MM.1S (cell line): ENCODE measurements at regions not wholly inside any gene's neighbourhood (a gene's known extent, or its start where the extent isn't known, plus 50 kb on each side); places are given as distances from the start of the nearest gene placed in this dataset.

Experiments used
- CTCF ChIP-seq: fragments of 300-600 bp; sonication (generic); IDR thresholded peaks from 2 replicates; pipeline ENCODE4 v1.5.1; 2016; ENCODE audit warnings: antibody characterized with exemption, low read length, mixed read lengths
- EZH2 ChIP-seq: fragments of 300-600 bp; sonication (generic); optimal IDR thresholded peaks from 2 replicates; pipeline ENCODE3; 2017; ENCODE audit warnings: low read depth, mild to moderate bottlenecking, antibody characterized with exemption, low read length, mixed read lengths
- EZH2phosphoT487 ChIP-seq: fragments of 300-600 bp; sonication (generic); IDR thresholded peaks from 2 replicates; pipeline ENCODE4 v1.6.1; 2018; ENCODE audit warnings: antibody characterized with exemption, low read length

GRCh38 chr14:54132496-54132895, 175.9 kb upstream of the BMP4 start:
- no peak for TF ChIP-seq CTCF
- TF ChIP-seq EZH2phosphoT487: no peak
- TF ChIP-seq EZH2: no peak
